ENCODE measurements at regions not wholly inside any gene's neighbourhood (a gene's known extent, or its start where the extent isn't known, plus 50 kb on each side); places are given as distances from the start of the nearest gene placed in this dataset.

GRCh38 chr5:9774472-9775079 lies 144.4 kb upstream of the TAS2R1 start:
- Histone ChIP-seq H3T11ph (ENCODE audit: low read length) (no peak overlapping the region), H4K91ac (ENCODE audit: insufficient read length, low read depth, low read length) (no peak overlapping the region), H3K27ac (ENCODE audit: insufficient read length, low read depth, low read length) (no peak overlapping the region), H2BK120ac (ENCODE audit: low read depth, low read length, poor library complexity, severe bottlenecking) (no peak overlapping the region), H2AK5ac (ENCODE audit: insufficient read length, low read length) (no peak overlapping the region), H2AFZ (ENCODE audit: low read length) (no peak overlapping the region), H2BK5ac (ENCODE audit: insufficient read length, low read length) (no peak overlapping the region), H3K4ac (ENCODE audit: low read depth, low read length) (no peak overlapping the region), H4K8ac (replicated peaks; ENCODE audit: insufficient read length, low read depth, low read length) (no peak overlapping the region), H3K9me3 (ENCODE audit: control insufficient read depth, low read depth, low read length) (no peaks in the 10 kb centered on the region), H3K79me2 (ENCODE audit: insufficient read depth, low read length) (no peaks in the 10 kb centered on the region), H4K20me1 (ENCODE audit: control insufficient read depth, insufficient read depth, insufficient read length) (no peaks in the 10 kb centered on the region), H4K5ac (ENCODE audit: insufficient read length, low read depth, low read length) (no peak overlapping the region), H3K56ac (ENCODE audit: insufficient read length, low read depth, low read length) (no peak overlapping the region), H3K27me3 (ENCODE audit: insufficient read depth, low read length) (no peaks in the 10 kb centered on the region), H3K9ac (ENCODE audit: extremely low read depth, insufficient read length, low read length) (no peak overlapping the region), H2BK12ac (ENCODE audit: insufficient read length, low read depth, low read length) (no peak overlapping the region), H2BK15ac (ENCODE audit: low read depth, low read length) (no peak overlapping the region), H3K23me2 (ENCODE audit: insufficient read length, low read depth, low read length, poor library complexity, severe bottlenecking) (no peaks in the 10 kb centered on the region), H3K79me1 (ENCODE audit: insufficient read depth, low read depth, low read length, poor library complexity, severe bottlenecking) (no peaks in the 10 kb centered on the region), H3K18ac (ENCODE audit: insufficient read length, low read depth, low read length) (peak overlapping the region; percentile 68), H3K23ac (ENCODE audit: insufficient read length, low read depth, low read length) (no peak overlapping the region), H3K4me2 (ENCODE audit: insufficient read depth, insufficient read length, low read length) (no peak overlapping the region), H3K14ac (ENCODE audit: insufficient read depth, low read length) (no peak overlapping the region), H2BK20ac (ENCODE audit: low read depth, low read length, poor library complexity, severe bottlenecking) (no peak overlapping the region), H3K4me1 (ENCODE audit: insufficient read depth, low read length) (no peaks in the 10 kb centered on the region)
- Mint-ChIP-seq H3K27me3 (ENCODE audit: low read depth) (no peaks in the 10 kb centered on the region), H3K4me1 (no peaks in the 10 kb centered on the region), H3K9me3 (peaks cover 0 to 3% of the 10 kb centered on the region in 2 experiments; a peak in 1 of 5 replicates), H3K36me3 (ENCODE audit: insufficient read depth in 1 of 3, low read depth in 3 of 3) (peaks cover 0 to 4% (median 0%) of the 10 kb centered on the region in 3 experiments; a peak in 1 of 7 replicates), H3K4me3 (no peak overlapping the region), H3K27ac (no peak overlapping the region)
- TF ChIP-seq CTCF (conservative IDR thresholded peaks at IDR 0.05), result peak; percentile 58; the same call in 2 of the 3 replicates
- DNase-seq, result no peak
- no CpG with 5 or more reads among the region's 3 CpGs for WGBS (ENCODE audit: extremely low coverage, insufficient read length, low lambda C conversion rate)
